Neural cell (in vitro differentiated cells): ENCODE measurements at regions not wholly inside any gene's neighbourhood (a gene's known extent, or its start where the extent isn't known, plus 50 kb on each side); places are given as distances from the start of the nearest gene placed in this dataset.

Experiments used
- CTCF ChIP-seq: fragments of 450-650 bp; IDR thresholded peaks from 2 replicates; pipeline ENCODE4 v1.5.1; 2014; ENCODE audit warnings: antibody characterized with exemption, mild to moderate bottlenecking, moderate library complexity; ENCODE audit not compliant: poor library complexity, severe bottlenecking
- EP300 ChIP-seq: fragments of 450-650 bp; conservative IDR thresholded peaks from 2 replicates; pipeline ENCODE4 v1.6.1; 2014; ENCODE audit warnings: antibody characterized with exemption, mild to moderate bottlenecking, moderate library complexity; ENCODE audit not compliant: poor library complexity, severe bottlenecking
- EZH2 ChIP-seq: fragments of 200-600, 300-800 bp; shearing (Covaris generic), sonication (generic); IDR thresholded peaks from 2 replicates; pipeline ENCODE4 v1.6.1; 2014; ENCODE audit warnings: antibody characterized with exemption, low read length, borderline replicate concordance, mild to moderate bottlenecking; ENCODE audit not compliant: insufficient read depth, poor library complexity, severe bottlenecking
- POLR2AphosphoS5 ChIP-seq: IDR thresholded peaks from 2 replicates; pipeline ENCODE4 v1.6.1; 2012
- RAD21 ChIP-seq: fragments of 450-650 bp; conservative IDR thresholded peaks from 2 replicates; pipeline ENCODE4 v1.6.1; 2014; ENCODE audit warnings: antibody characterized with exemption, mild to moderate bottlenecking, moderate library complexity
- REST ChIP-seq: IDR thresholded peaks from 2 replicates; pipeline ENCODE4 v1.6.1; 2012; ENCODE audit warnings: borderline replicate concordance

GRCh38 chr7:46933596-46933995, 648.3 kb downstream of the TNS3 start:
- TF ChIP-seq CTCF (no peak), EZH2 (no peak), EP300 (no peak), REST (no peak), RAD21 (no peak), POLR2AphosphoS5 (no peak)
